GM21423 (cell line): ENCODE measurements at regions not wholly inside any gene's neighbourhood (a gene's known extent, or its start where the extent isn't known, plus 50 kb on each side); places are given as distances from the start of the nearest gene placed in this dataset.

Experiments used
- ATAC-seq: cut with Tn5 transposase; IDR thresholded peaks from one replicate; pipeline ENCODE4 v1.9.1; 2021; ENCODE audit warnings: mild to moderate bottlenecking, moderate library complexity; ENCODE audit not compliant: unreplicated experiment

DNA sequence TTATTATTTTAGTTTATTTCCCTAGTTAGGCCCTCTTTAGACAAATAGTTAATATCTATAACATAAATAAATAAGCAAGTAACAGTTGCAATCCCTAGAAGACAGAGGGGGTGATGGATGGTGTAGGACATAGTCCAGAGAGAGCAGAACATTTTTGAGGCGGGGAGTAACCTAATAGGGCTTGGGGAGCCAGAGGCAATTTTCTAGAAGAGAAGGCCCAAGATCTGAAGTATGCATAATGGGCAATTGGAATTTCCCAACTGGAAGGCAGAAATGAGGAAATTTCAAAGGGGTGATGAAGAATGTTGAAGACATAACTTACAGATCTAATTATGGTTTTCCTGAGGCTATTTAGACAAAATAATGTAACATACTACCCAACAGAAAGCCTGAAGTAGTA is 525.7 kb downstream of the TUSC7 start:
- ATAC-seq: no peak

DNA sequence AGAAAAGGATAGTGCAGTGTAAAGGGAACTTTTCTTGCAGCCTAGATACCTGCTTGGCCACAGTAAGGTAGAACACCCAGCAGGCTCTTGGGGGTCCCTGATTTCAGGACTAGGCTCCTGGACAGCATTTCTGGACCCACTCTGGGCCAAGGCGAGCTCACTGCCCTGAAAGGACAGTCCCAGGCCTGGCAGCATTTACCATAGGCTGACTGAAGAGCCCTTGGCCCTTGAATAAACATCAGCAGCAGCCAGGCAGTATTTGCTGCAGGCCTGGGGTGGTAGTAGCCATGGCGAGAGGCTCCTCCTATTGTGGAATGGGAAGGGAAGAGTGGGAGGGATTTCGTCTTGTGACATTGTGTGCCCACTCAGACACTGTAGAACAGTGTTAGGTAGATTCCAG is 529.2 kb downstream of the TUSC7 start:
- ATAC-seq: no peak

DNA sequence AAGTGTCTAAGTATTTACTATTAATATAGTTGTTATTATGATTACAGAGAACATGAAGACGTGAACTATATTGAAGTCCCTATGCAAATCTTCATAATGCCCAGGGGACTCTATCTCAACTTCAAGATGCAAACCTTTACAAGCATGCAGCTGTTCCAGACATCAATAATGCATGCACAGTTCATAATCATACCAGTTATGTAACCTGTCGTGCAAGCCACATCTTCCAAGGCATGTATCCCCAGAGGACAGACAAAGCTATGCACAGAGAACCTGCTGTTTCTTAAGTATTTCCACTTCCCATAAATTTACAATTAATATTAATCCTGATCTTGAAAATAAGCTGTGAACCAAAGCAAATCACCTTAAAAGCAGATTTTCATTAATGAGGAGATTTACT is 534.1 kb downstream of the TUSC7 start:
- ATAC-seq: no peak

DNA sequence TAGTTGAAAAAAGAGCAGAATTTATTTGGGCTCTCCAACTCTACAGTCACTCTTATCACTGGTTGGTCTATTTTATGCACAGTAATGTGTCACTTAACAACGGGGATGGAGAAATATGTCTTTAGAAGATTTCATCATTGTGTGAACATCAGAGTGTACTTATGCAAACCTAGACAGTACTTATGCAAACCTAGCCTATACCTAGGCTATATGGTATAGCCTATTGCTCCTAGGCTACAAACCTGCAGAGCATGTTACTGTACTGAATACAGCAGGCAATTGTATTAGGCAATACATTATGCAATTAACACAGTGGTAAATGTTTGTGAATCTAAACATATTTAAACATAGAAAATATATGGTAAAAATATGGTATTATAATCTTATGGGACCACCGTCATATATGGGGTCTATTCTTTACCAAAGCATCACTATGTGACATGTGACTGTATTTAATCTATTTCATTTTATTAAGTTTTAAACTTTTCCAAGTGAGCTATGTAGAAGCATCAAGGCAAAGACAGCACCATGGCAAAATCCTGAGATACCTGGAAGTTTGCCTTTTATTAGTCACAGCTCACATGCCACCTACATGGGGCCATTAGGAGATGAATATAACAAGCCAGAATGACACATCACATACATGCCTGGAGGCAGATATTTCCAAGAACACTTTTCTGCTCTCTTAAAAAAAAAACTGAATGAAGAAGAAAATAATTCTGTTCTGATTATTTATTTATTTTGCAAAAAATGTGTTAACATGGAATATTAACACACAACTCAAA is 537.4 kb downstream of the TUSC7 start:
- ATAC-seq: no peak

DNA sequence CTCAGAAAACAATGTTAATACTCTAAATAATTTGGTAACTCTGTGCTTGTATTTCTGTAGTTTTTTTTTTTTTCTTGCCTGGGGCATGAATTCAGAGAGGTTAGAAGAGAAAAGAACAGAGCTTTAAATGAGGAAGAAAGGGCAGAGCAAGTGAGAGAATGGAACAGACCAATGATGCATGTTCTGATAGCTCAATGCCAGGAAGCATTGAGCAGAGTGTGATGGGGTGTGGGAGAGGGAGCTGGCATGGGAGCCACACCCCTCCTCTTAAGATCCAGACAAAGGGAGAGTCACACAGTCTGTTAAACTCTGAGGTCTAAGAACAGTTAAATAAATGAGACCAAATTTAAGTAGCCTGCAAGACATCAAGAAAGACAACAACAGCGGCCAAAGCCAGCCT is 538.6 kb downstream of the TUSC7 start:
- ATAC-seq: no peak

DNA sequence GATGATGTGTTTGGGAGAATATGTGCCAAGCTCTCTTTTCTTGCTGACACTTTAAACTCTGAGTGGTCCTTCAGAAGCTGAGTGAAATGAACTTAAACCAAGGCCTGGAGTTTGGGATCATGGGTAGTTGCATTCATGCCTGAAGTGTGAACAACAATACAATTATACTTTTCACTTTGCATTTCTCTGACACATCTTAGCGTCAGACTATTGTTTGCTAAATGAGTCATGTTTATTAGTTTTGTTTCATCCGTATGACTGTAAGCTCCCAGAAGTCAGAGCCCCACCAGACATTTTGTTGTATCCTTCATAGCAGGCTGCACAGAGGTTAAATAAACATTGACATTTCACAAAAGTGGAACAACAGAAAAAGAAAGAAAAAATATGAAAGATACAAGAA is 542.6 kb downstream of the TUSC7 start:
- no peak for ATAC-seq

DNA sequence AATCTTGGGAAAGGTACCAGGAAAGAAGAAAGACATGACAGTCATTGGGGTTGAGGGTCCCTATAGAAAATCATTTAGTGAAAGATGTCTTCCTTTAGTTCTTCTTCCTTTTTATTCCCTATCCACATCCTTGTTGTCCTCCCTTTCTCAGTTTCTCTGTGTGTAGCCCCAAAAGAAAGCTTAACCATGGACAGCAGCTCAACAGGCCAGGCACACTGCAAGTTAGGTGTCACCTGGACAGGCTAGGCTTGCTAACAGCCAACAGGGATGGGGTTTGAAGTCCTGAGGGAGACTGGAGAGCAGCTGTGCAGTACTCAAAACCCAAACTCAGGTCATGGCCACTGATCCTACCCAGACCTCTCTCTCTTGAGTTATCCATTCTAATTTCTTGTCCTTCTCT is 543.1 kb downstream of the TUSC7 start:
- no peak for ATAC-seq

DNA sequence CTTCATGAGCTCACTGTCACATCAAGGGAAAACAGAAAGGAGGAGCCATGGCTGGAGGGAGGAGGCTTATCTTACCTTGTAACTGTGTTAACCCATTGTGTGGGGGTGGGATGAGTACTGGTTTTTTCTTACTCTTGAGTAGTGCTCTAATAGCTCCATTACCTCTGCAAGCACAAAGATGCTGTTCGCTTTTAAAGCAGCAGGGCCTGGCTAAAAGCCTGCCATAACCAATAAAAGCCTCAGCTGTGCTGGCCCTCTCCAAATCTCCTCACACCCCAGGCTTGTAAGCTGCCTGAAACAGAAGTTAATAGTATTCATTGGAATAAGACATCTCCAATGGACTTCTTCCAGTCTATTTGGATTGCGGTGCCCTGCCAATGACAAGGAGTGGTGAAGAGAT is 544.1 kb downstream of the TUSC7 start:
- no peak for ATAC-seq

DNA sequence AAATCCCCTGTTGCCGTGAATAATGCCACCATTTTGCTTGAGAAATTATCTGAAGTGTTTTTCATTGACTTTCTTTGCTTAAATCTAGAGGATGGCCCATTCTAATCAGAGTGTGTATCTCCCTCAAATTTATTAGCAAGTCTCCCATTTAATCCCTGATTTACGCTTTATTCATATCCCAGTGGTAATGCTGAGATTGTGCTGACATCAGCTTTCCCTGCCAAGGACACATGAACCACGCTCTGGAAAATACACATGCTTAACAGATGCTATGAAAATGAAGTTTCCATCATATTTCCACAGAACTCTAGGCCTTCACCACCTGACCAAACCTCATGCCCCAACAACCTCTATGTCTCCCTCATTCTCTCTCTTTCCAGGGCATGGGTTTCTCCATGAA is 545.4 kb downstream of the TUSC7 start:
- no peak for ATAC-seq

DNA sequence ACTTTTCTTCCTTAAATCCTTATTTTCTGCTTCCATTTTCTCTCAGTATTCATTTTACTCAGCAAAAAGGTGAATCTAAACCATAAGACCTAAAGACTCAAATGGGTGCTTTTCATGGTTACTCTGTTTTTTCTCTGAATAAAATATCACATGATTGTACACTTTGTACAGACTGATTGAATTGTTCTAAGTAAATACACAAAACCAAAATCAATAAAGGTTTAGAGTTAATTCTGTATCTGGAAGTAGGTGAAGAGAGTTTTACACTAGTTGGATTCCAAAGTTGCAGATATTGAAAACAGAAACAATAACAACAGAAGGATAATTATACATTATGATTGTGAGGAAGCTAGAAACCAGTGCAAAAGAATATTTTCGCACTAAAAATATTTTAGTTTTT is 546.2 kb downstream of the TUSC7 start:
- ATAC-seq: no peak

DNA sequence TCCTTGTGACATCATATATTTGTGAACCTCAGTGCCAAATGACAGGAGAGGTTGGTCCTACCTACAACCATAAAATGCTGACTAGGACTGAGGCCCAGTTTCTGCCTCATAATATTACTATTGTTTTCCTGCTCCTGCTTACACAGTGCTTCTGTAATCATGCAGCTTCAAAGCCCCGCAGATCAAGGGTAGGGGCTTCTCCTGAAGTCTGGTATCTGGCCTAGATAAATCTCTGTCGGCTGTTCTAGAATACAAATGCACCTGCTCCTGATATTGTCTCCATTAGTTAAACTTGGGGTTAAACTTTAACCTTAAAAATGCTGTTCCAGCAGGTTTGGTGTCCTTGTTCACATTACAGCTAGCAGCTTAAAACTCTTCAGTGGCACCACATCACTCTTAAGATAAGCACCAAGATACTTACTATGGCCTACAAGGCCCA is 552.4 kb downstream of the TUSC7 start:
- ATAC-seq: no peak

DNA sequence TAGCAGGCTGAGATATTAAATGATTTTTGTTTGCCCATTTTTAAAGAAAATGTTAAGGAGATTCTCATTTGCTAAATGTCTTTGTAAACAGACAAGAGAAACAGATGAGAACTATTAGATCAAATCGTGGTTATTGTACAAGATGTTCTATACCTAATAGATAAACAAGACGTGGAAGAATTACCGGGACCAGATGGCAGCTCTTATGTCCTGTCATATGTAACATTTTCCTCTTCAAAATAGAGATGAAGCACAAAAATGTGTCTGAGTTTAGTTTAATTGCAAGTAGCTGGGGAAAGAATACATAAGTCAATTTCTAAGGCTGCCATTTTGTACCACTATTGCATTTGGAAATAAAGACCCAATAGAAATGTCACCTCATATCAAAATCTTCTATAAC is 553.7 kb downstream of the TUSC7 start:
- ATAC-seq: no peak

DNA sequence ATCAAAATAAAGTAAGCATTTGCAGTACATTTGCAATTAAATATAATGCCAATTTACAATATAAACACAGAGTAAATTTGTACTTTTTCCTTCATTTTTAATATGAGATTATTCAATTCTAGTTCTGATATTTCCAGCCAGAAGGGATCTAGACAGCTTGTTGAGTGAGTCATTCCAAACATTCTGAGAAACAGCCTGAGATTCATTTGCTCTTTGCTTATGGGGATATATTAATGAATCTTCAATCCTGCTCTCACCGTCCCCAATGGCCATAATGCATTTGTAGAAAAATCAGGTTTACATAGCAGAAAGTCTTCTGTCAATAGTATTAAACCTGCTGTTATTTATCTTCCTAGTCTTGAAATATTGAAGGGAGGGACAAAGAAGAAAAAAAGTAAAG is 554.2 kb downstream of the TUSC7 start:
- ATAC-seq: no peak

DNA sequence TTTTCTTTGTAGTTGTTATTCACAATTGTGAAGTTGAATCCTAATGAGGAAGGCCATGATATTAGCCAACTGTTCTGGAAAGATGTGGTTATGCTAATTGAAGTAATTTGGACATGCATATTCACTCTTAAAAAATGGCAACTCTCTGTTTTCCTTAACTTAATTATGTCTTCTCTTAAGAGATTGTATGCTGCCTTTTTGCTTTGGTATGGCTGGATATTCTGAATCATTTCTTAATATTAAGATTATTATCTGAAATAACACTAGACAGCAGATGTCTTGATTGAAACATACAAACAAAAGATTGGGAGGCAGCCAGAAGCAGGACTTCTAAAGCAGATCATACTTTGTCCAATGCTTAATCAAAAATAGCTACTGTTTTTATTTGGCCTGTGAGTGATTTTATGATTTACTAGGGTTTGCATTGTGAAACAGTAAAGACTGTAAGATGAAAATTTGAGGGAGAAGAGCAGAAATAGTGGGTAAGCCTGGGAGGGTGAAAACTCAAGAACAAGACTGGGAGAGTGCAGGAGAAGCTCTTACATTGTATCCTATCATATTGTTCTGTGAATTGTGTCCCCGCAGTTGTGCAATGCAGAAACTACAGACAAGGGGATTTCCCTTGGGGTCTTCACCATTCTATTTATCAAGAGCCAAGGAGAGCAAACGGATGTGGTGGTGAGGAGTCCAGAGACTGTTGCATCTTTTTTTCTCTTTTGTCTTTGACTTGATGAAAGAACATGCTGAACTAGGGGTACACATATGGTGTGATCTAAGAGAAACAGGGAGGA is 554.8 kb downstream of the TUSC7 start:
- ATAC-seq: no peak

DNA sequence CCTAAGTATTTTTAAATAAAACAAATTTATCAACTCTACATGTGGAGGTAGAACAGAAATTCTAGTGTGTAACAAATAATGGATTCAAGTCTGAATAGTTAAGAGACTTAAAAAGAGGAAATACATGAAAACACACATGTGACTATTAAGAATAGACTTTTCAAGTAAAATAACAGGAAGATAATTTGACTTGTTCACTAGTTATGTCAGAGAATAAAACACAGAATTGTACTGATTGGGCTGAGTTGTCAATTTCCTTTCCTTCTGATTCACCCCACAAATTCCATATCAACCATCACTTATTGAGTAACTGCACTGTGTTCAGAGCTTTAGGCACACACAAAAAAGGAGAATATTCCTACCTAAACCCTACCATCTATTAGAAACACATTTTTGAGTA is 557.2 kb downstream of the TUSC7 start:
- ATAC-seq: no peak

DNA sequence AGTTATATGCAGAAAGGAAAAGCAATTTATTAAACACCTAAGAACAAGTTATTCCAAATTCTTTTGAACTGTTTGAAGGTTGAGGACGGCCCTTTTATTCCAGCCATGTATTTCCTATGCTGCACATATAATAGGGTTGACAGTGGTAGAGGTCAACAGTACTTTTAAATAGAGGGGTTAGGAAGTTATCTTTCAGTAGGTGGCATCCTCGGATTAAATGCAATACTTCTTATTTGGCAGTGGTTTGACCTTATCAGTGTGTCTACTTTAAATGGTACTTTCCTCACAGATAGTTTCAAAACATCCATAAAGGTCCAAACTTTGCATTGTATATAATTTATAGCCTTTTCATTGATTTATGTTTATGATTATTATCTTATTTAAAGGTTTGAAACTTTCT is 558.7 kb downstream of the TUSC7 start:
- no peak for ATAC-seq

DNA sequence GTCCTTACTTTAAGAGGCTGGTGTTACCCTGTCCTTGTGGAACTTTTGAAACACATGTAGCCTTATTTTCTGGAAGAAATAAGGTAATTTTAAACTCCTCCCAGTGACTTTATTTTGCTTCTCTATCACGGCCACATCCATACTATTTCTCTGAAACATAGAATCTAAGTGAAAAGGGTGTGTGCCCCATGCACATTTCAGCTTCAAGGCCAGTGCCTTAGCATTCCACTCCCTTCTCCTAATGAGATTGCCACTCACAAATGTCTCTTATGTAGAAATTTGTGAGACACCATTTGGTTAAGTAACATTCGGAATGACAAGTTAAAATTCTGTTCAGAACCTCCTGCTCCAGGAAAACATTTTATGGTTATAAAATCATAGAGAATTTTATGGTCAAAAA is 562.7 kb downstream of the TUSC7 start:
- no peak for ATAC-seq

DNA sequence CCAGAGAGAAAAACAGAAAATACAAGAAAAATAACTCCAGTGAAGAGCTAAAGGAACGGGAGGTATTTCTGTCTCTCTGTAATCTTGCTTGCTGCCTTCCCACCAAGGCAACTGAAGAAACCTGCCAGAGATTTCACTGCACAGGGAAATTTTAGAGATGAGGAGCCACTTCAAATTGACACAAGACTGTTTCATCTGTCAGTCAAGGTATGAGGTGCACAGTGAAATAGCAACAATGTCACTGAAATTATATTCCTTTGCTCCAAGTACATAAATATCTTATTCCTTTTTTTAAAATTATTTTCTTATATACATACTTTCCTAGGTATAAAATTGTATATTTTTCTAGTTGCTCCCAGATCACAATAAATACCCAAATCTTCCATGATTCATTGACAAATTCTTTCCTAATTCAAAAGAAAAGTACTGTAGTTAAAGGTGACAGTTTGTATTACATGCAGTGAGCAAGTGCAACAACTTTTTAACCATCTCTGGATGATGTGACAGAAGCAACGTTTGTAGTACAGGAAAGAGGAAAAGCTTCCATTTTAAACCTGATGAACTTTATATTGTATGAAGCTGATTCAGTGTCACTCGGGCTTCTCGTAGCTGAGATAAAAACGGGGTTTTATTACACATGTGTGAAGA is 563.4 kb downstream of the TUSC7 start:
- ATAC-seq: no peak

DNA sequence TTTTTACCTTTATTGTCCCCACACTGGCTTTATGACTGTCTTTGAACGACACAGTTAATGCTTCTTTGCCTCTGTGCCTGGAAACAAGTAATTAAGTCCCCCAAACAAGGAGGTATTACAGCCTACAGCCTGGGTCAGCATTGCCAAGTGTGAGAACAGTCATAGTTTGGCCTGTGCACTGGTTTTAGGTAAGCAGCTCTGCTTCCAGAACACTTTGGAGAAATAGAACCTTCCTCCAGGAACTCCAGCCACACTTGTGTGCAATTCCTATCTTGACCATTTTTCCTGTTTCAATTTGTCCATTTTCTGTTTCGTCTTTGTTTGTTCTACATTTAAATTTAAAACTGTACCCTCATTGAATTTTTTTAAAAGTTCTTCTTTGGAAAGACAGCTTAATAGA is 568.2 kb downstream of the TUSC7 start:
- ATAC-seq: no peak

DNA sequence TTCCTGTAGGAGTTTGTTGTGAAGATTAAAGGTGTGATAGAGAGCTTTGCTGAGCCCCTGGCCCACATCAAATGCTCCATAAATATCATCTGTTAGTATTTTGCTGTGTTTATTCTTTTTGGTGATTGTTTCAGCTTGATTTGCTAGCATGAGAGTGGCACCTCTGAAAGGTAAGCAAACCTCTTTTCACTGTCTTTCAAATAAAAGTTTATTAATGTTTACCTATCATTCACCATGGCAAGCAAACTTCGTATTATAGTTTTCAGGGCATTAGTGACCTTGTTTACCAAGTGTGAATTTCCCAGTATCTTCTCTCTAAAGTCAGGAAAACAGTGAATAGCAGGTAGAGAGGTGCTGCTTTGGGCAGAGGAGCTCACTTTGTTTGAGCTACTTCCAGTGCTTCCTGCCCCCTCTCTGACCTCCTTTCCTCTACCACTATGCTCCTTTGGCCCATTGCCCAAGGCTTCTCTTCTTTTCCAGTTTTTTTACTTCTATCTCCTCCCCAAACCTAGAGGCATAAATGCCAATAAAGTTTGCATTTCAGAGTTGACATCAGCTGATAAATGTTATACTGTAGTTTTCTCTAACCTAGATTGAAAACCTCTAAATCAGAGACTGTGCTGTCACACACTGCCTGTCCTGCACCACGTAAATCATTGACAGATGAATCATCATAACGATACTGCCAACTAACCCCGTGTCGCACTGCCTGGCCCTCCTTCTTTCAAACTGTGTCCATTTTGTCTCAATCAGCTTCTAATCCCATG is 569.0 kb downstream of the TUSC7 start:
- ATAC-seq: peak; percentile 99

DNA sequence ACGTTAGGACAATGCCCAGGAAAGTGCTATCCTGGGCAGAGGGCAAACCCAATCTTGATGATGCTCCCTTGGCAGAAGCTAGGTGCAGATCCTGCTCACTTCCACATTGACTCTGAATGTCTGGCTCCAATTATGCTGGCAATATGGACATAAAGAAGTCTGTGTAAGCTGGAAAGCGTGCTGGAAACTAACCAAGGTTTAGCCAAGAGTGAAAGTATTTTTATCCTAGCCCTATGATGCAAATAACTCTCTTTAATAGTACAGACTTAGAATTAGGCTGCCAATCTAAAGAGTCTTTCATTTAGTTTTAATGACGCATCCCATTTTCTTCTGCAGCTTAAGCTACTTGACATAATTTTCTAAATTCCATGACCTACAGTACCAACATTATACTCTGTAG is 571.8 kb downstream of the TUSC7 start:
- no peak for ATAC-seq
